ENCODE measurements at regions not wholly inside any gene's neighbourhood (a gene's known extent, or its start where the extent isn't known, plus 50 kb on each side); places are given as distances from the start of the nearest gene placed in this dataset.
A peak's percentile ranks its signal among the peaks of the same experiment; 100 is the strongest.

GRCh38 chr2:166634706-166635105, 140.7 kb upstream of the SCN7A start:
- DNase-seq = no peak

- DNase-seq = no peak
These were observed 138.6 kb upstream of the SCN7A start for GRCh38 chr2:166632616-166633015.

GRCh38 chr2:166628478-166629136, 134.6 kb upstream of the SCN7A start:
- DNase-seq = no peak

GRCh38 chr2:166627893-166628292, 133.8 kb upstream of the SCN7A start:
- no peak for DNase-seq

GRCh38 chr2:166625670-166626069, 131.6 kb upstream of the SCN7A start:
- DNase-seq = no peak

- peak; percentile 49 for DNase-seq
These were observed 120.5 kb upstream of the SCN7A start for GRCh38 chr2:166614503-166614902.

- no peak for DNase-seq
These were observed 120.0 kb upstream of the SCN7A start for GRCh38 chr2:166614029-166614428.

GRCh38 chr2:166613226-166613625, 119.2 kb upstream of the SCN7A start:
- DNase-seq = no peak

- DNase-seq = no peak
These were observed 118.2 kb upstream of the SCN7A start for GRCh38 chr2:166612214-166612613.

GRCh38 chr2:166610913-166611305, 116.9 kb upstream of the SCN7A start:
- no peak for DNase-seq

- DNase-seq = no peak
These were observed 116.3 kb upstream of the SCN7A start for GRCh38 chr2:166610180-166610912.

- peak; percentile 5 for DNase-seq
These were observed 115.3 kb upstream of the SCN7A start for GRCh38 chr2:166609183-166609959.

- DNase-seq = no peak
These were observed 113.8 kb upstream of the SCN7A start for GRCh38 chr2:166607880-166608279.

- no peak for DNase-seq
These were observed 99.4 kb upstream of the SCN7A start for GRCh38 chr2:166593403-166593802.

GRCh38 chr2:166592750-166593149, 98.7 kb upstream of the SCN7A start:
- no peak for DNase-seq

- DNase-seq = no peak
These were observed 97.2 kb upstream of the SCN7A start for GRCh38 chr2:166591226-166591625.

- DNase-seq = no peak
These were observed 79.3 kb upstream of the SCN7A start for GRCh38 chr2:166573391-166573790.

GRCh38 chr2:166572937-166573336, 78.9 kb upstream of the SCN7A start:
- no peak for DNase-seq

GRCh38 chr2:166568409-166568808, 74.4 kb upstream of the SCN7A start:
- DNase-seq = no peak

GRCh38 chr2:166565501-166565900, 71.5 kb upstream of the SCN7A start:
- no peak for DNase-seq

GRCh38 chr2:166563894-166564293, 69.8 kb upstream of the SCN7A start:
- DNase-seq = no peak

GRCh38 chr2:166560022-166560421, 66.0 kb upstream of the SCN7A start:
- no peak for DNase-seq

GRCh38 chr2:166550923-166551322, 56.9 kb upstream of the SCN7A start:
- no peak for DNase-seq

- DNase-seq = no peak
These were observed 51.4 kb upstream of the SCN7A start for GRCh38 chr2:166545473-166545872.
